Naive B cell (primary cell): ENCODE measurements at regions not wholly inside any gene's neighbourhood (a gene's known extent, or its start where the extent isn't known, plus 50 kb on each side); places are given as distances from the start of the nearest gene placed in this dataset.
A peak's percentile ranks its signal among the peaks of the same experiment; 100 is the strongest.

Source experiments
- ATAC-seq, 2 donors: fragments of 150-1000 bp; cut with Tn5 transposase; 2 replicates each; pipeline ENCODE4 v1.10.0; 2021; ENCODE audit warnings: low read depth in 2 of 2, mild to moderate bottlenecking in 2 of 2, moderate library complexity in 2 of 2
- DNase-seq: peaks from one replicate; pipeline ENCODE4 v3.0.0; 2022
- H3K27ac Mint-ChIP-seq, 6 donors: one replicate each; pipeline ENCODE4 v1.8.0; 2020 to 2022; ENCODE audit warnings: mild to moderate bottlenecking in 6 of 6, mixed read lengths in 6 of 6, moderate library complexity in 5 of 6, inconsistent platforms in 2 of 6
- H3K27me3 Mint-ChIP-seq, 3 donors: one replicate each; pipeline ENCODE4 v1.8.0; 2021 to 2022; ENCODE audit warnings: mixed read lengths in 3 of 3, mild to moderate bottlenecking in 1 of 3
- H3K36me3 Mint-ChIP-seq, 2 donors: one replicate each; pipeline ENCODE4 v1.8.0; 2020 to 2022; ENCODE audit warnings: mixed read lengths in 2 of 2, inconsistent platforms in 1 of 2, mild to moderate bottlenecking in 1 of 2
- H3K4me1 Mint-ChIP-seq, 3 donors: one replicate each; pipeline ENCODE4 v1.8.0; 2020 to 2022; ENCODE audit warnings: mixed read lengths in 3 of 3, inconsistent platforms in 1 of 3, mild to moderate bottlenecking in 1 of 3, moderate library complexity in 1 of 3
- H3K4me3 Mint-ChIP-seq, 8 donors: one replicate each; pipeline ENCODE4 v1.8.0; 2020 to 2022; ENCODE audit warnings: mild to moderate bottlenecking in 8 of 8, mixed read lengths in 8 of 8, moderate library complexity in 8 of 8, inconsistent platforms in 2 of 8
- H3K9me3 Mint-ChIP-seq, 7 donors: one replicate each; pipeline ENCODE4 v1.8.0; 2020 to 2022; ENCODE audit warnings: mixed read lengths in 7 of 7, mild to moderate bottlenecking in 5 of 7, inconsistent platforms in 2 of 7, moderate library complexity in 1 of 7

DNA sequence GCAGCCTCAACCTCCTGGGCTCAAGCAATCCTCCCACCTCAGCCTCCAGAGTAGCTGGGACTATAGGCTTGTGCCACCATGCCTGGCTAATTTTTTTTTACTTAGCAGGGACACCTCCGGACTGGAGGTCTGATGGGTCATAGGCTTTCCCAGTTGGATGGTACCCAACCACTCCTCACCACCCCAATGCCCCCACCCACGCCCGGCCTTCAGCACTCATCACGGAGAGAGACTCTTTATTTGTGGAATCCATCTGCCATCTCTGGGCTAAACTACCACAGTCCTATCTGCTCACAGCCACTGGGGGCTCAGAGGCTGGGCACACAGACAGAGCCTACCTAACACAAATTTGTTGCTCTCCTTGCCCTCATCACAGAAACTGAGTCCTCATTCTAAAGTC lies 58.3 kb upstream of the STXBP1 start:
- Mint-ChIP-seq H3K4me1 (peaks cover 11 to 24% (median 16%) of the 10 kb centered on the region in 3 donors), H3K27ac (no peak overlapping the region), H3K4me3 (no peak overlapping the region), H3K27me3 (peaks cover 0 to 3% (median 0%) of the 10 kb centered on the region in 3 donors), H3K9me3 (no peaks in the 10 kb centered on the region), H3K36me3 (no peaks in the 10 kb centered on the region)
- ATAC-seq (no peak), DNase-seq (no peak)

DNA sequence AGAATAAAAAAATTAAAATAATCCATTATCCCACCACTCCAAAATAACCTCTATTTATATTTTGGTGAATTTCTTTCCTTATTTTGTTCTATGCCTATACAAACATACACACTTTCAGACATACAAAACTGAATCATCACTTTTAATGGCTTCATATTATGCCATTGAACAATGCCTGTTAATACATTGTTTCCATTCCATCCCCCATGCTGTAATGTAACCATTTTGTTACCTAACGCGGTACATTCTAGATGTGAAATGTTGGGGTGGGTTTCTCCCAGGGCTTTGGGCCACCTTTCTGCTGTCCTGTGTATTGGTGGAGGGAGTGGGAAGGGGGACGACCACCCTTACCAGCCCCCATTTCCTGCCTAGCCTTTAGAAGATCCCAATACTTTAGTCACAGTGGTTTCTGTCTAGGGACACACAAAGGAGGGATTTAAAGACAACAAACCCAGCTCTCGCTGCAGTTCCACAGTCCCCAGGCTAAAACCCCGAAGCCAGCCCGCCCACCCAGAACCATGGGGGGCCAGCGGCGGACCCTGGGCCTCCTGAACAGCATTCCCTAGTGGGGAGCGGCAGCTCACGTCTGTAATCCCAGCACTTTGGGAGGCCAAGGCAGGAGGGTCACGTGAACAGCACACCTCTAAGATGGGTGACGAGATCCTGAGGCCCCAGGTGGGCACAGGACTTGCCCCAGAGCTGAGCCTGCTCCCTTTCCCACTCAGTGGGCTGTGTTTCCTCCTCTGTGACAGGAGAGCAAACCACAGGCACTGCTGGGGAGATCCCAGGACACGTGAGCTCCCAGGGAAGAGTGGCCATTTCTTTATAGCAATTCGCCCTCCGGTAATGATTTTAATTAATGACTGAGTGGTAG lies 56.9 kb upstream of the STXBP1 start:
- peak overlapping the region in 2 of 6 donors; percentile 26 to 42 for H3K27ac Mint-ChIP-seq
- H3K4me3 Mint-ChIP-seq = peak overlapping the region in 3 of 8 donors; percentile 44 to 61 (median 45)
- no peaks in the 10 kb centered on the region for H3K9me3 Mint-ChIP-seq
- DNase-seq (no peak), ATAC-seq (no peak)
- peaks cover 0 to 1% (median 0%) of the 10 kb centered on the region in 3 donors for H3K27me3 Mint-ChIP-seq
- peaks cover 11 to 25% (median 16%) of the 10 kb centered on the region in 3 donors for H3K4me1 Mint-ChIP-seq
- no peaks in the 10 kb centered on the region for H3K36me3 Mint-ChIP-seq

- H3K4me1 Mint-ChIP-seq = peaks cover 11 to 25% (median 16%) of the 10 kb centered on the region in 3 donors
- H3K27ac Mint-ChIP-seq = peak overlapping the region in 4 of 6 donors; percentile 38 to 86 (median 74)
- peak overlapping the region in 5 of 8 donors; percentile 45 to 68 (median 58) for H3K4me3 Mint-ChIP-seq
- peaks cover 0 to 6% (median 0%) of the 10 kb centered on the region in 3 donors for H3K27me3 Mint-ChIP-seq
- no peaks in the 10 kb centered on the region for H3K36me3 Mint-ChIP-seq
- ATAC-seq (peak; percentile 90 to 93), DNase-seq (peak; percentile 34)
- H3K9me3 Mint-ChIP-seq = no peaks in the 10 kb centered on the region
Measured at GRCh38 chr9:127555840-127556820, 55.9 kb upstream of the STXBP1 start.

DNA sequence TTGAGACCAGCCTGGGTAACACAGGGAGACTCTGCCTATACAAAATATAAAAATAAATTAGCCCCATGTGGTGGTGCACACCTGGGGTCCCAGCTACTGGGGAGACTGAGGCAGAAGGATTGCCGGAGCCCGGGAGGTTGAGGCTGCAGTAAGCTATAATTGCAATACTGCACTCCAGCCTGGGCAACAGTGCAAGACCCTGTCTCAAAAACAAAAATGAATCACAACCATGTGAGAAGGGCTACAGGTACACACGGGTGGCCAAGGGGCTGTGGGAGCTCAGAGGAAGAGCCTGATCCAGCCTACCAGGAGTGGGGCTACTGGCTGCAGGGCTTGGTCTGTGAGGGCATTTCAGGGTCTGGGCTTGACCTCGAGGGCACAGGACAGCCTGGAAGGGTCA lies 55.2 kb upstream of the STXBP1 start:
- no peaks in the 10 kb centered on the region for H3K36me3 Mint-ChIP-seq
- no peaks in the 10 kb centered on the region for H3K9me3 Mint-ChIP-seq
- ATAC-seq = no peak
- DNase-seq = no peak
- H3K27ac Mint-ChIP-seq = peak overlapping the region in 2 of 6 donors; percentile 53 to 68
- peak overlapping the region in 4 of 8 donors; percentile 45 to 68 (median 59) for H3K4me3 Mint-ChIP-seq
- peaks cover 11 to 25% (median 16%) of the 10 kb centered on the region in 3 donors for H3K4me1 Mint-ChIP-seq
- H3K27me3 Mint-ChIP-seq = peaks cover 0 to 10% (median under 1%) of the 10 kb centered on the region in 3 donors

GRCh38 chr9:127557466-127557869 lies 54.6 kb upstream of the STXBP1 start:
- Mint-ChIP-seq H3K4me3 (no peak overlapping the region), H3K27ac (peak overlapping the region in 1 of 6 donors; percentile 76), H3K9me3 (no peaks in the 10 kb centered on the region), H3K27me3 (peaks cover 5 to 14% (median 7%) of the 10 kb centered on the region in 3 donors), H3K36me3 (no peaks in the 10 kb centered on the region), H3K4me1 (peaks cover 11 to 25% (median 16%) of the 10 kb centered on the region in 3 donors)
- ATAC-seq = no peak
- DNase-seq = no peak

GRCh38 chr9:127557998-127558546 lies 54.0 kb upstream of the STXBP1 start:
- H3K27ac Mint-ChIP-seq = peak overlapping the region in 1 of 6 donors; percentile 47
- peak overlapping the region in 1 of 8 donors; percentile 69 for H3K4me3 Mint-ChIP-seq
- no peaks in the 10 kb centered on the region for H3K9me3 Mint-ChIP-seq
- DNase-seq = no peak
- H3K4me1 Mint-ChIP-seq = peaks cover 11 to 25% (median 16%) of the 10 kb centered on the region in 3 donors
- no peaks in the 10 kb centered on the region for H3K36me3 Mint-ChIP-seq
- no peak for ATAC-seq
- peaks cover 5 to 19% (median 13%) of the 10 kb centered on the region in 3 donors for H3K27me3 Mint-ChIP-seq

DNA sequence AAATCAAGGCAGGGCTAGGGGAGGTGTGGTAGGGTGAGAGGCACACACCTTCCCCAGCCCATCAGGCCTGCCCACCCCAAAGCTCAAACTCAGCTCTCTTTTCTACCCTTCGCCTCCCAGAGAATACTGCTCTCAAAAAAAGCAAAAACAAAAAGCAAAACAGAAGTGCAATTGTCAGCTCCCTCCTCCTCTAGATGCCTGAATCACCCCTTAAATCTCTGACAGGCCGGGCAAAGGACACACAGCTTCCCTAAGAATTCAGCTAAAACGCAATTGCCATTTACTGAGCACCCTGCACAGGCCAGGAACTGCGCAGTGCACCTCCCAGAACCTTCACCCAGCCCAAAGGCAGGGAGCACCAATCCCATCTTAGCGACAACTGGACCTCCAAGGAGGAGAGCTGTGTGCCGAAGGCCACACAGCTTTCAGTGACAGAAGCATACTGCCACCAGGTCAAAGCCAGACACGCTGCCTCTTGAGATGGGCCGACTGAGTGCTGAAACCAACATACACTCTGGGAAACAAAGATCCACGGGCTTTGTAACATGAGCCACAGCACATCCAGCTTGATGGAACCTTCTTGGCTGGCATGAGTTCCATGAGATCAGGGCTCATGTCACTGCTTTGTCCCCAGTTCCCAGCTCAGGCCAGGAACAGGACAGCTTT lies 53.4 kb upstream of the STXBP1 start:
- Mint-ChIP-seq H3K27ac (peak overlapping the region in 1 of 6 donors; percentile 82), H3K9me3 (no peaks in the 10 kb centered on the region), H3K36me3 (no peaks in the 10 kb centered on the region), H3K27me3 (peaks cover 5 to 23% (median 15%) of the 10 kb centered on the region in 3 donors), H3K4me1 (peaks cover 11 to 25% (median 16%) of the 10 kb centered on the region in 3 donors), H3K4me3 (peak overlapping the region in 2 of 8 donors; percentile 59 to 82)
- ATAC-seq = no peak
- DNase-seq = no peak

GRCh38 chr9:127559247-127559680 lies 52.8 kb upstream of the STXBP1 start:
- no peak for ATAC-seq
- no peak for DNase-seq

GRCh38 chr9:127561491-127562278 lies 50.4 kb upstream of the STXBP1 start:
- Mint-ChIP-seq H3K4me3 (peak overlapping the region in 1 of 8 donors; percentile 5), H3K27ac (peak overlapping the region in 1 of 6 donors; percentile 42), H3K4me1 (peaks cover 0 to 12% (median 4%) of the 10 kb centered on the region in 3 donors), H3K9me3 (no peaks in the 10 kb centered on the region), H3K27me3 (peaks cover 5 to 23% (median 15%) of the 10 kb centered on the region in 3 donors), H3K36me3 (no peaks in the 10 kb centered on the region)
- no peak for DNase-seq
- no peak for ATAC-seq

More at GRCh38 chr9:127559247-127559680, 52.8 kb upstream of the STXBP1 start:
- H3K27me3 Mint-ChIP-seq = peaks cover 5 to 23% (median 15%) of the 10 kb centered on the region in 3 donors
- no peaks in the 10 kb centered on the region for H3K9me3 Mint-ChIP-seq
- H3K27ac Mint-ChIP-seq = no peak overlapping the region
- peaks cover 11 to 25% (median 16%) of the 10 kb centered on the region in 3 donors for H3K4me1 Mint-ChIP-seq
- no peaks in the 10 kb centered on the region for H3K36me3 Mint-ChIP-seq
- H3K4me3 Mint-ChIP-seq = no peak overlapping the region
